DMS53 (cell line): ENCODE measurements at regions not wholly inside any gene's neighbourhood (a gene's known extent, or its start where the extent isn't known, plus 50 kb on each side); places are given as distances from the start of the nearest gene placed in this dataset.
A peak's percentile ranks its signal among the peaks of the same experiment; 100 is the strongest.

Experiments used
- DNase-seq: peaks from one replicate; lab custom pipeline; 2025; lab: John Stamatoyannopoulos, UW

DNA sequence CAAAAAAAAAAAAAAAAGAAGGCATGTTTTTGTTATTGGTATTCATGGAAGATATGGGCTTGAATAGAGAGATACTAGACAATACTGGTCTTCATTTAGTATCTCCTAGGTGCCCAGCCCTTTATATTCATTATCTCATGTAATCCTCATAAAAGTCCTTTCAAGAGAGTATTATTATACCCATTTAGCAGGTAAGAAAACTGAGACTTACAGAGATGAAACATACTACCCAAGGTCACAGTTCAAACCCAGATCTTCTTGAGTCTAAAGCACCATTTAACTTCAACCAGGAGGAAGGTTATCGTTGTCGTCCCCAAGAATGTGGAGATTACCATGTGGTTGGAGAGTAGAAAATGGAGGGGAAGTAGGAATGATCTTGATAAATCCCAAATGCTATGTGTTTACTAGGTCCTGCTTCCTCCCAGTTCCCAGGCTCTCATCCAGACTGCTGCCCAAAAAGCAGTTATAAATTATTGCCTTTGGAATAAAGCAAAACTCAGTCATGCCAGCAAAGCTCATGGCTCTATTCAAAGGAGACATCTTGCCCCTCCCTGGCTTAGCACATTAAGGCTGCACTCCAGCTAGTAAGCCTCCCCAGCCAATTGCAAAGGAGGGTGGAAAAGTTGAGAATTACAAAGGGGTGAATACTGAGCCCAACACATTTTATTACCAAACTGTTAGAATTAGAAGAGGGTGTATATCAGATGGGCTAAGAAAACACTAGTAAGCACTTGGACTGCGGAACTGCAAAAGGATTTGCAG, 163.9 kb downstream of the PIK3R1 start:
- DNase-seq, result no peak

DNA sequence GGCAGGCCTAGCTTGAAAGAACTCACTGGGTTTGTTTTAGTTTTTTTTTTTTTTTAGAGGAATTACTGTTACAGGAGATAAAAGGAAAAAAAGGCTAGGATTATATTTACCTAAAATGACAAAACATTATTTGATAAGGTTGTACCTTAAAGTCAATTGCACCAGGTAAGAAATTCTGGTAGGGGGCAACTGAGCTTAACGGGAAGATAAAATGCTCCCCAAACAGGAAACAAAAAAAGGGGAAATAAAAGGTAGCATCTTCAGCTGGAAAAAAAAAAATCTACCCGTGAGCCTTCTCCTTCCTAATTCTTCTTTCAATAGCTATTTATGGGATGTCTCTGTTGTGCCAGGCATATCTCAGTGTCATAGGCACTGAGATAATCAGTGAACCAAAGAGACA, 164.5 kb downstream of the PIK3R1 start:
- no peak for DNase-seq

DNA sequence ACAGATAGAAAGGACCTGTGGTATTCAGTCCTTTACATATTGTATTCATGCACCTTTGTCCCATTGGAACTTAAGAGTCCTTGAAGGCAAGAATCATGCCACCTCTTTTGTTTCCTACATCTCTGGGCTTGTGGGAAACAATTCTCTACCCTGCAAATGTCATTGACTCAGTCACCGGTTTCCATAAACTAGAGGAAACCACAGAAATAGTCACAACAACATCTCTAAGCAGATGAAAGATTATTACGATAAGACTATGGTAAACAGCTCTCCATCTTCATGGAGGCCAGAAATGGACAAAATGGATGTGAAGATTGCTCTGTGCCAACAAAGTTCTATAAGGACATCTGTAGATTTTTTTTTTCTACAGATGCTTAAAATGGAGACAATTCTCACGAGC, 165.5 kb downstream of the PIK3R1 start:
- no peak for DNase-seq

DNA sequence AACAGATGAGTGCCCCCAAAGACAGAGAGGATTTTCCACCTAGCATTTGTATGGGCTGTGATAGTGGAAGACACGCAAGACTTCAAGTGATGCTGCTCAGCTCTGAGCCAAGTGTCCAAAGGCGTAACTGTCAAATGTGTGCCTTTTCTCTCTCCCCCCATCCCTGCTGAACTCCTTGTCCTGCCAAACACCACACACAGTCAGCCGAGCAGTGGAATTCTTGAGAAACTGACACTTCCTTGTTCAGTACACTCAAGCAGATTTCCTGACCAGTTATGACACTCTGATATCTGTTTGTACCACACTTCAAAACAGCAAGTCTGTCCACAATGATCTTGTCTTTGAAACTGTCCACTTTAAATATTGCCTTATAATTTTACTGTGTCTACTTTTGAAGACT, 166.4 kb downstream of the PIK3R1 start:
- DNase-seq, result no peak

DNA sequence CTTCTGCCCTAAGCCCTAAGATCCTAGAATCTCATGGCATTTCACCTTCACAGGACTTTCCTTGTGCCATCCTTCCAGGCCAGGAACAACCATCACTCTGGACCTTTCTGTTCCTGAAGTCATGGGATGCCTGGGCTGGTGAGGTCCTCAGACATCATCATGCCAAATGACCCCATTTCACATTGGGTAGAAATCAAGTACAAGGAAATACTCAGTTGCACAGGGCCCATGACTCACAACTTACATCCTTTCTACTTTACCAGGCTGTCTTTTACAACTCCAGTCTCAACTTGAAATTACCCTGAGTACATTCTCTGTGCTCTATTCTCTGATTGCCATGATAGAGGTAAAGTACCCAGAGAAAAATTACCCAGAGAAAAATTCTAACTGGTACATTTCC, 167.1 kb downstream of the PIK3R1 start:
- peak; percentile 15 for DNase-seq

DNA sequence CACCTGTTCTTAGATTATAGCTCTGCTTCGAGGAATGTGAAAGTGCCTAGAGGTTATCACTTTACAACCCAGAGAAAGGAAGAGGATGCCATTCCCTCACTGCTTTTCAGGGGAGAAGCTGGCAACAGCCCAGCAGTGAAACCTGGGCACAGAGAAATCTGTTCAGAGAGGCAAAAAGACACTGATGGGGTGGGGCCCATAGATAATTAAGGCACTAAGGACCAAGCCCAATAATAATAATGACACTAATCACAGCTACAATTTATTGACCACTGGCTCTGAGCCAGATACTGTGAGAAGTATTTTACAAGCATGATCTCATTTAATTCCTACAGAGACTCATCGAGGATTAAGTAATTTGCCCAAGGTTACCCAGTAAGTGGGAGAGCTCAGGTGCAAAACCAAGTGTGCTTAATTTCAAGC, 168.3 kb downstream of the PIK3R1 start:
- DNase-seq, result no peak

DNA sequence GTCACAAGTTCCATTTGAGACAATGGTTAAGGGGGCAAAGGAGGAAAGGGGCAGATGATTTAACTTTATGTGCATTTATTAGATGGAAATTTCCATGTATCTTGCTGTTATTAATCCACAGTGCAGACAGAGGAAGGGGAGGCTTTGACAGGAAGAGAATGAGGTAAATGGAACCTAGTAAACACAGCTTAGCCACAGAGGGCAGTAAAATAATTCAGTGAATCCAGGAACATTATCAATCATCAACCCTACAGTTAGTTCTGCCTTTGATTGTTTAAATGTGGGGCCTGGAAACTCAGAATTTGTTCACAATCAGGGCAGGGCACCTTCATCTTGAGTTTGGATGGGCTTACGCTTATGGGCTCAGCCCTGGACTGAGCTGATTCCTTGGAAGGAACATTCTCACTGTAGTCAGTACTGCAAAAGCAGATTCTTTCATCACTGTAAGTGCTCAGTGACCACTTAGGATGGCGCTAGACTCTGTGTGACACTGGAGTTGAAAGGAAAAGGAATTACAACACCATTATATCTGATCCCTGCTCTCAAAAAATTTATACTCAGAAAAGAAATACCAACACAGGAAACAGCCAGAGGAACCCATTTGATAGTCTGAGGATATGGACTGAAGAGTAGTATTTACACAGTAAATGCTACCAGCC, 169.5 kb downstream of the PIK3R1 start:
- no peak for DNase-seq

DNA sequence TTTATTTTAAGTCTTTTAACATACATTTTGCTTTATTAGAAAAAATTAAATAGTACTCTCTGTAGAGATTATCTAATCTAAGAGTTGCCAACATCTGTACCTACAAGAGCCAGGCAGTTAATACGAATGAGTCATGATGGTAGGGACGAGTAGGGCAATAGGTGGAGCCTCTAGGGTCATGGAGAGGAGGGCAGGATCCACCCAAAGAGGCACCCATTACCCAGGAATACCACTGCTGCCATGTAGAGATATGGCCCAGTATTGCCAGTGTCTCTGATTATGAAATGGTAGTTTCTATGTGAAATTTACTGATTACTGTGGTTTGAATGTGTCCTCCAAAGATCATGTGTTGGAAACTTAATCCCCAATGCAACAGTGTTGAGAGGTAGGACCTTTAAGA, 170.4 kb downstream of the PIK3R1 start:
- DNase-seq, result no peak

DNA sequence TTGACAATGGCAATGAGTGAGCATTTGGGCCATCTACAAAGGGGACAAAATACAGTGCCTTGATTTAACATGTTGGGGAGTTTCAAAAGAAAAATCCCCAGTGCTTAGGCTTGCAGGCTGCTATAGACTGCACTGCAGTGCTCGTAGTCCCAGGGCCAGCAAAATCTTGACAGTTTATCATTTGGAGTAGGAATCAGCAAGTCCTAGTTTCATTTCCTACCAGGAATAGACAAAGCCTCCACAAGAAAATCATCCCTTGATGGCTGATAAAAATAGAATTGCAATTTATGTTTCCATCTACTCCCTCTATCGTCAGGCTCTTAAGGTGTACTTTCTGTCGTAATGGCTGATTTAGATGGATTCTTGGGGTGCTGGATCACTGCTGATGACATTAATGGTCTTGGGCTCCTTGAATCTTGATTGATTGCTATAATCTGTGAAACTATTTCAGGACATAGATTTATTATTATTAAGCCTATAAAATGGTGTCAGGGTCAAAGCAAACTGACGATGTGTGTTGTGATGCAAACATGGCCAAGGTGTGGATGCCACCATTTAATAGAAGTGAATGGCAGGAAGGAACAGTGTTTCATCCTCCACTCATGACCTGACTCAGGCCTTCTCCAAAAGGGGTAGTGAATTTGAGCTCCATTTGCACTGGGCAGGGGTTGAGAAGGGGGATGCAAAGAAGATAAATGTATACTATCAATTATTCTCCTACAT, 171.7 kb downstream of the PIK3R1 start:
- no peak for DNase-seq

DNA sequence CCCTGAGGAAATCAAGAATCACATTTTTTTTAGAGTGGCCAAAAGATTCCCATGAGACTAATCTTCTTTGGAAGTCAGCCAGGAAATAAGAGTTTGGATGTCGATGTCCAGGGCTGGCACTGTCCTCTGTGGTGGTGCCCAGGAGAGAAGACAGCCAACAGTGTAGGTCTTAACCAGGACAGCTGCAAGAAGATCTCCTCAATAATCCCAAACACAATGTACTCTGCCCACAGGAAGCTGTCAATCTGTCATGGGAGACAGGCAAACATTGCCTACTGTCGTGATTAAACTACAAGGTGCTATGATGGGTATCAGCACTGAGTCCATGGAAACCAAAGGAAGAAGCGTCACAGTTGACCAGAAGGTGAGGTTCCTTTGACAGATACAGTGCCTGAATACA, 174.1 kb downstream of the PIK3R1 start:
- no peak for DNase-seq

DNA sequence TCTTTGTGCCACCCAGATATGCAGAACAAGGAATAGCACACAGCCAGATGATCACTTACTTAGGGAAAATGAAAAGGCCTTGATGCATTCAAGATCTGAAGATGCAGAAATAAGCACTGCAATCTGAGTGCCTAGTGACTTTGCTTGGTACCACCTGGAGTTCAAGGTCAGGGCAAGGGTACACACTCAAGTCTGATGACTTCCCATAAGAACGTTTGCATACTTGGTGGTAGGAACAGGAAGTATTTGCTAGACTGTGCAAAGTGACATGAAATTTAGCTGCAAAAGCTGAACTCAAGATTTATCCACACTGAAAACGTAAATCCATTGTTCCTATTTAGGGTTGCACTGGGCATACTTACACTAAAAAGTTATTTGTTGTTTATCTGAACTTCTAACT, 177.1 kb downstream of the PIK3R1 start:
- no peak for DNase-seq

DNA sequence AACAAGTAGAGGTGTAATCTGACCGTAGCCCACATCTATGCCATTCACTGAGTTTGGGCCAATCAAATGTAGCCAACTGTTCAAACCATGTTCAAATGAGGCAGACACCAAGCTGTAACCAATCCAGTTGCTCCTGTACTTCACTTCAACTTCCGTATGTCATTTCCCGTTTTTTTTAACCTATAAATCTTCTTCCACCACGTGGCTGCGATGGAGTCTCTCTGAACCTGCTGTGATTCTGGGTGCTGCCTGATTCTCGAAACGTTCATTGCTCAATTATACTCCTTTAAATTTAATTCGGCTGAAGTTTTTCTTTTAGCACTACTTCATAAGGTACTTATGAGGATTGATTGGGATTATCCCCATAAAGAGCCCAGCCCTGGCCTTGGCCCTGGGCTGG, 179.7 kb downstream of the PIK3R1 start:
- no peak for DNase-seq

DNA sequence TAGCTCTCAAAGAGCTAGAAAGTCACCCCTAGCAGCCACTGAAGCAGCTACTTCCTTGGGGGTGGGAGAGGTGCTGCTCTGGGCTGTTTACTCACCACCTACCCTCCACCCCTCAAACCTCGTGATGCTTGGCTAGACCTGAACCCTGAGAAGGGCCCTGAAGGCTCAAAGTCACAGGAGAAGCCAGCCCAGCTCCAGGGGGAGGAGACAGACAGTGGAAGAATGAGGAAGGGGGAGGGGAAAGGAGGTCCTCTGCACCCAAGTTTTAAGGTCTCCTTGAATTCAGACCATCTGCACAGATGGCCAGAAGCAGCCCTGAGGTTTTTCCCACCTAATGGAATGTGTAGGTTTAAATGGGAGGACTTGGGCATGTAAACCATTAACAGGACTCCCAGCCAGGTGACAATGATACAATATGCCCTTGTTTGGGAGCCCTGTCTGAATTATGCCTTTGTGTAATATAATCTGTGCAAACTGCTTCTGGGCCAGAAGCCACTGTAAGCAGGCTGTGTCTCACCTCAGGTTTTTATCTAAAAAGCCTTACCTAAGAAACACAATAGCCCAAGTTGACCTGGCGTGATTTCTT, 180.5 kb downstream of the PIK3R1 start:
- DNase-seq, result peak; percentile 86

DNA sequence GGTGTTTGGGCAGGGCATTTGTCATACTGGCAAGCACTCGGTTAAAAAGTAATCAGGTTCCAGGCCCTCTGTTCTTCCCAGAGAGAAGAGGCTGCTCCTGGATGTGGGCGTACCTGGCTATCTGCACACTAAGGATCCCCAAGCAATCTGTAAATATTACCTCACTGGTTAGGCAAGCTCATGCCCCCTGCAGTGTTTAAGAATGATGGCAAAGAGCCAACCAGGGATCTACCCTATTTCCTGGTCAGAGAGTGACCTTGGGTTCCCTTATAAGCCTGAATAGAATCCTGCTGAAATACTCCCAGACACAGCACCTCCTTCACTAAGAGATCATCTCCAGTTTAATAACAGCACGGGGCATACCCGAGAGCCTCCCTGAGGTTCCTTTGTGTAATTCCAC, 181.2 kb downstream of the PIK3R1 start:
- DNase-seq, result peak; percentile 91

DNA sequence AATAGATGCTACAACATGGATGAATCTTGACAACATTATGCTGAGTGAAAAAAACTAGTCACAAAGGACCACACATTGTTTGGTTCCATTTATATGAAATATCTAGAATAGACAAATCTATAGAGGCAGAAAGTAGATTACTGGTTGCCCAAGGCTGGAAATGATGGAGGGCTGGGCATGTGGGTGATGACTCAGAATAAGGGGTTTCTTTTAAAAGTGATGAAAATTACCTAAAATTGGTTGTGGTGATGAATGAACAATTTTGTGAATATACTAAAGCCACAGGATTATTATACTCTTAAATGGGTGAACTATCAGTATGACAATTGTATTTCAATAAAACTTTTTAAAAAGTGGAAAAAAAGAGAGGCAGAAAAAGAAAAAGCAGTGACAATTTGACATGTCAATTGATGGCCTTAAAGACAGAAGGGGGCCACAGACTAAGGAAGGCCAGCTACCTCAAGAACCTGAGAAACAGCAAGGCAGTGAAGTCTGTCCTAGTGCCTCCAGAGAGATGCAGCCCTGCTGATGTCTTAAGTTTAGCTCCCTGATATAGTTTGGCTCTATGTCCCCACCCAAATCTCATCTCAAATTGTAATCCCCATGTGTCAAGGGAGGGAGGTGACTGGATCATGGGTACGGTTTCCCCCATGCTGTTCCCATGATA, 182.7 kb downstream of the PIK3R1 start:
- DNase-seq, result no peak

DNA sequence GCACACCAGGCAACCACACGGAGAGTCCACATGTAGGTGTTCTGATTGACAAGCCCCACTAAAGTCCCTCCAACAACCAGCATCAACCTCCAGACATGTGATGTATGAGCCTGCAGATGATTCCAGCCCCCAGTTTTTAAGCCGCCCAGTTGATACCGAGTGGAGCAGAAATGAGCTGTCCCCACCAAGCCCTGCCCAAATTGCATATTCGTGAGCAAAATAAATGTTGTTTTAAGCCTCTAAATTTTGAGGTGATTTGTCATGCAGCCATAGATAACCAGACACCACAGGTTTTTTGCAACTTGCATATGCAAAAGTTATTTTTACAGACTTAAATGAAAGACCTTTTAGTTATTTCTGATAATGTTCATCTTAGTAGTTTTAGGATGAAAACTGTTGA, 187.7 kb downstream of the PIK3R1 start:
- DNase-seq, result no peak

DNA sequence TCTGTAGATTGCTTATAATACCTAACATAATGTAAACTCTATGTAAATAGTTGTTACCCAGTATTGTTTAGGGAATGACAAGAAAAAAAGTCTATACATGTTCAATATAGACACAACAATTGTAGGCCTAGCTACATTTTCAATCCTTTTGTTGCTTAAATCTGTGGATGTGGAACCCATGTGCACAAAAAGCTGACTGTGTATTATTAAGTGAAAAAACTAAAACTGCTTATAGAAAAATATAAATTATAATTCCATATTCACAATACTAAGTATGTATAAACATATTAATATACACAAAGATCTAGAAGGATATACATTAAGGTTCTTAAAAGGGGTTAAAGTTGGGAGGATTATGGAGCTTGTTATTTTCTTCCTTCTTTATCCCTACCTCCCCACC, 188.7 kb downstream of the PIK3R1 start:
- DNase-seq, result no peak

DNA sequence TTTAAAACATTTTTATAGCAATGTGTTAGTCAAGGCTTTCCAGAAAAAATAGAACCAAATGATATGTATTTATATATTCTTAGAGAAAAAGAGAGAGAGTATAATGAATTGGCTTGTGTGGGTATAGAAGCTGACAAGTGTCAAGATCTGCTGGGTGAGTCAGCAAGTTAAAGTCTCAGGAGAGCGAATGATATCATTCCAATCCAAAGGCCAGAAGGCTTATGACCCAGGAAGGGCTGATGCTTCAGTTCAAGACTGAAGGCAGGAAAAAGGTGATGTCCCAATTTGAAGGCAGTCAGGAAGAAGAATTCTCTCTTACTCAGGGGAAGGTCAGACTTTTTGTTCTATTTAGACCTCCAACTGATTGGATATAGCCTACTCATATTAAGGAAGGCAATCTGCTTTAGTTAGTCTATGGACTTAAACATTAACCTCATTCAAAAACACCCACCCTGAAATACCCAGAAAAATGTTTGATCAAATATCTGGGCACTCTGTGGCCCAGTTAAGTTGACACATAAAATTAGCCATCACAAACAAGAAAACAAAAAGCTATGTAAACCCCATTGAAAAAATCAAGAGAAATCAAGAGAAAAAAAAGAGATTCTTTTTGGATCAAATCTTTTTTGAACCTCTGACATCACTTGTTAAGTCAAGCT, 189.6 kb downstream of the PIK3R1 start:
- DNase-seq, result peak; percentile 75

DNA sequence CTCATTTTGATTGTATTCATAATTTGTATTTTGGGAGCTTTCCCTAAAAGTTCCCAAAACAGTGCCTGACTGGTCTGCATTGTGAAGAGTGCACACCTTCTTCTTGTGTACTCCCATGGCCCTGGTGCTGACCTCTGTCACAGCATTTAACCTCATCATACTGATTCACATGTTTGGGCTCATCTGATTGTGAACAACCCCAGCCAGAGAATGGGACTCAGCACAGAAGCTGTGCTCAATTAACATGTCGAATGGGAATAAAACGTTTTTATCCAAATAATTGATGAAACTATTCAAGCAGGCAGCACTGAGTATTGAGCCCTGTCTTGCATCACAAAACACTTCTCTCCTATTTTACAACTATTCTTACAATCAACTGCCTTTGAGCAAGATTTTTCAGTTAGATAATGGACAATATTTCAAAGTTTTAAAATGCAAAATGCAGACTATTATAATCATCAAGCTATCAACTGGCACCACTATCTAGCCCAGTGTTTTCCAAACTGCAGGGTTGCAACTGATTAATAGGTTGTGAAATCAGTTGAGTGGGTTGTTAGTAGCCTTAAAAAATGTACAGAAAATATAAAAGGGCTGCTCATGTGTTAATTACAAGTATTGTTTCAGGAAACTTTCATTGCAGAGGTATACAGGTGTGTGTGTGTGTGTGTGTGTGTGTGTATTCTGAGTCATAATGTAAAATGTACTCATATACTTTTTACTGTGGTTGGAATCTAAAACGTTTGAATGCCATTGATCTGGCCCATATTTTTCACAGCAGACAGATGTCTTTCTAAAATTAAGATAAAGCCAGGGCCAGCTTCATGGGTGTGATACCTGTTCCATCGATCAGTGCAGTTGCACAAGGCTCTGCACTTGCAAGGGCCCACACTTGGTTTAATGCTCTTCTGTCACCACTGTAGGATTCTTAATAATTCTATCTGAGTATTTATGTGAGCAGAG, 190.5 kb downstream of the PIK3R1 start:
- peak; percentile 52 for DNase-seq

DNA sequence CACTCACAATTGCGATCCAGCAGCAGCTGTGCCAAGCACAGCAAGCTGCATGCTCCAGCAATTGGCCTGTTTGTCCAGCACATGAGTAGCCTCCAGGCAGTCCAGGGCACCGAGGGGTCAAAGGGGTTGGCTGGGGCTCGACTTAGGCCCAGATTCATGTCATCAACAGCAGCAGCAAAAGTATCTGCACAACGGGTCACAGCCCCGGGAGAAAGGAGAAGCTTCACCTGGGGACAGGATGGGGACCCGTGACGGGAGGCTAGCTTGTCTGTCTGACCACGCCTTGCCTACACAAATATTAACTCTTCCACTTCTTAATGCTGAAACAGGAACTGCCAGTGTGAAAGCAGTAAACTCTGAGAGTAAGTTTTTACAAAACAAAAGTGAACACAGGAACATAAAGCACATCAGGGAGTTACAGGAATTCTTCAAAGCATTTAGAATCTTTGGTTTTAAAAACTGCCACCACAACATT, 191.2 kb downstream of the PIK3R1 start:
- DNase-seq, result peak; percentile 81
